ENCODE measurements at regions not wholly inside any gene's neighbourhood (a gene's known extent, or its start where the extent isn't known, plus 50 kb on each side); places are given as distances from the start of the nearest gene placed in this dataset.

DNA sequence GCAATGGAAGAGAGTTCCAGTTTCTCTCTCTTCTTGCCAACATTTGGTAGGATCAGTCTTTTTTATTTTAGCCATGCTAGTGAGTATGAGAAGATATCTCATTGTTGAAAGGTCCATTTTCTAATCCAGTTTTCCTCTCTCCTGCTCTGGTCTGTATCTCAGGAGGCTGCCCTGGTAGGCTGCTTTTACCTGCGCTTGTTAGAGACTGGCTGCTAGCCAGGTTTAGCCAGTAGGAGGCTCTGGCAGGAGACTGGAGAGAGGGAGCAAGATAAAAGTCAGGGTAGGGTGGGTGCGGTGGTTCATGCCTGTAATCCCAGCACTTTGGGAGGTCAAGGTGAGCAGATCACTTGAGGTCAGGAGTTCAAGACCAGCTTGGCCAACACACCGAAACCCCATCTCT lies 68.6 kb upstream of the FOXP4 start:
- H3K27me3 ChIP-seq (ENCODE audit: control insufficient read depth, low read length) = peaks cover 36% of the 10 kb centered on the region
- H3K36me3 ChIP-seq (ENCODE audit: control insufficient read depth, low read length) = no peaks in the 10 kb centered on the region

DNA sequence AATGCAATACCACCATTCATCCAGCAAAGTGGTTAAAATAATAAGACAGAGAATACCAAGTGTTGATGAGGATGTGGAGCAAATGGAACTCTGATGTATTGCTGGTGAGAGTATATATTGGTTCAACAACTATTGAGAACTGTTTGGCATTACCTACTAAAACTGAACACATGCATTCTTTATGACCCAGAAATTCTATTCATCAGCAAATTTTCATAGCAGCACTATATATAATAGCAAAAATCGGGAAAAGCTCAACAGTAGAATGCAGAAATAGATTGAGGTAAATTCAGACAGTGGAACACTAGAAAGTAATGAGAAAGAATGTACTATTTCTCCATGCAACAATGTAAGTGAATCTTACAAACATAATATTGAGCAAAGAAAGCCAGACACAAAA lies 62.2 kb upstream of the FOXP4 start:
- Histone ChIP-seq H3K9me3 (ENCODE audit: control insufficient read depth, insufficient read depth, low read length) (no peaks in the 10 kb centered on the region), H3K4me2 (ENCODE audit: low read length) (no peak overlapping the region), H4K20me1 (ENCODE audit: control insufficient read depth, insufficient read depth, low read depth, low read length) (no peaks in the 10 kb centered on the region), H3K36me3 (ENCODE audit: control insufficient read depth, low read length) (no peaks in the 10 kb centered on the region), H3K4me1 (ENCODE audit: control insufficient read depth, low read length) (no peaks in the 10 kb centered on the region), H3K79me2 (ENCODE audit: control insufficient read depth, low read length) (no peaks in the 10 kb centered on the region), H3K4me3 (ENCODE audit: low read length) (no peak overlapping the region), H3K27ac (ENCODE audit: low read depth, low read length) (no peak overlapping the region), H3F3A (ENCODE audit: control insufficient read depth, insufficient read depth) (no peaks in the 10 kb centered on the region), H3K9me2 (replicated peaks; ENCODE audit: control insufficient read depth, low read length) (no peaks in the 10 kb centered on the region), H3K27me3 (ENCODE audit: control insufficient read depth, low read length) (peaks cover 37% of the 10 kb centered on the region)
- TF ChIP-seq EZH2phosphoT487 (IDR thresholded peaks at IDR 0.05; ENCODE audit: borderline replicate concordance, low read length) = no peak
- TF ChIP-seq, protein P1, sequence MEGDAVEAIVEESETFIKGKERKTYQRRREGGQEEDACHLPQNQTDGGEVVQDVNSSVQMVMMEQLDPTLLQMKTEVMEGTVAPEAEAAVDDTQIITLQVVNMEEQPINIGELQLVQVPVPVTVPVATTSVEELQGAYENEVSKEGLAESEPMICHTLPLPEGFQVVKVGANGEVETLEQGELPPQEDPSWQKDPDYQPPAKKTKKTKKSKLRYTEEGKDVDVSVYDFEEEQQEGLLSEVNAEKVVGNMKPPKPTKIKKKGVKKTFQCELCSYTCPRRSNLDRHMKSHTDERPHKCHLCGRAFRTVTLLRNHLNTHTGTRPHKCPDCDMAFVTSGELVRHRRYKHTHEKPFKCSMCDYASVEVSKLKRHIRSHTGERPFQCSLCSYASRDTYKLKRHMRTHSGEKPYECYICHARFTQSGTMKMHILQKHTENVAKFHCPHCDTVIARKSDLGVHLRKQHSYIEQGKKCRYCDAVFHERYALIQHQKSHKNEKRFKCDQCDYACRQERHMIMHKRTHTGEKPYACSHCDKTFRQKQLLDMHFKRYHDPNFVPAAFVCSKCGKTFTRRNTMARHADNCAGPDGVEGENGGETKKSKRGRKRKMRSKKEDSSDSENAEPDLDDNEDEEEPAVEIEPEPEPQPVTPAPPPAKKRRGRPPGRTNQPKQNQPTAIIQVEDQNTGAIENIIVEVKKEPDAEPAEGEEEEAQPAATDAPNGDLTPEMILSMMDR (IDR thresholded peaks at IDR 0.05; ENCODE audit: low read depth, low read length, poor library complexity, severe bottlenecking) = no peak

More for the DNA sequence above, 68.6 kb upstream of the FOXP4 start:
- Histone ChIP-seq H3K4me3 (ENCODE audit: low read length) (no peak overlapping the region), H3K9me2 (replicated peaks; ENCODE audit: control insufficient read depth, low read length) (no peaks in the 10 kb centered on the region), H3K27ac (ENCODE audit: low read depth, low read length) (no peak overlapping the region), H3K79me2 (ENCODE audit: control insufficient read depth, low read length) (no peaks in the 10 kb centered on the region), H3K4me2 (ENCODE audit: low read length) (no peak overlapping the region), H3K9me3 (ENCODE audit: control insufficient read depth, insufficient read depth, low read length) (no peaks in the 10 kb centered on the region), H3F3A (ENCODE audit: control insufficient read depth, insufficient read depth) (no peaks in the 10 kb centered on the region), H3K4me1 (ENCODE audit: control insufficient read depth, low read length) (no peaks in the 10 kb centered on the region), H4K20me1 (ENCODE audit: control insufficient read depth, insufficient read depth, low read depth, low read length) (no peaks in the 10 kb centered on the region)
- TF ChIP-seq EZH2phosphoT487 (IDR thresholded peaks at IDR 0.05; ENCODE audit: borderline replicate concordance, low read length) = no peak

DNA sequence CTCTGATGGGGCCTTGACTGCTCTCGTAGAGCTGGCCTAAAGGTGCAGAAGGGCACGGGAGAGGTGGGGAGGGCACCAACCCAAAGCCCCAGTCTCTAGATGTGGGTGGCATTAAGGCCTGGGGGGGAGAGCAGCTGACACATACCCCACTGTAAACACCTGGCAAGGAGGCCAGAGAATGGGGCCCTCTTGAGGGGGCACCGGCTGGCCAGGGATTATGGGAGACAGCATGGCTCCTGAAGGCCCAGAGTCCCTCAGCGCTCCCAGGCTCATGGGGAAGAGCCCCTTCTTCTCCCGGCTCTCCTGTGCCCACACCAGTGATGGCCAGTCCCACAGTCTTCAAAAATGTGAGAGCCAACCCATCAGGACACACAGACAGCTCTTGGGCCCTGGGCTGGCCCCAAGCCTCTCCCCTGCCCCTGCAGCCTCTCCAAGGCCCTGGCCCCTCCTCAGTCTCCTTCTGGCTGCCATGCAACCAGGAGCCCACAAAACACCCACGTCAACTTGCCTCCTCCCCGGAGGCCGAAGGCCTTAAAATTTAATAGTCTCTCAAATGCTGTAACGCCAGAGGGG lies 58.2 kb upstream of the FOXP4 start:
- H3K4me2 ChIP-seq (ENCODE audit: low read length) = no peak overlapping the region

More for the DNA sequence above, 58.2 kb upstream of the FOXP4 start:
- TF ChIP-seq, protein P1 (IDR thresholded peaks at IDR 0.05; ENCODE audit: low read depth, low read length, poor library complexity, severe bottlenecking) = no peak
- TF ChIP-seq EZH2phosphoT487 (IDR thresholded peaks at IDR 0.05; ENCODE audit: borderline replicate concordance, low read length) = no peak
- Histone ChIP-seq H3K9me2 (replicated peaks; ENCODE audit: control insufficient read depth, low read length) (no peaks in the 10 kb centered on the region), H4K20me1 (ENCODE audit: control insufficient read depth, insufficient read depth, low read depth, low read length) (no peaks in the 10 kb centered on the region), H3K27ac (ENCODE audit: low read depth, low read length) (no peak overlapping the region), H3K9me3 (ENCODE audit: control insufficient read depth, insufficient read depth, low read length) (no peaks in the 10 kb centered on the region), H3K27me3 (ENCODE audit: control insufficient read depth, low read length) (peaks cover 37% of the 10 kb centered on the region), H3K36me3 (ENCODE audit: control insufficient read depth, low read length) (no peaks in the 10 kb centered on the region), H3K79me2 (ENCODE audit: control insufficient read depth, low read length) (no peaks in the 10 kb centered on the region), H3K4me3 (ENCODE audit: low read length) (no peak overlapping the region), H3F3A (ENCODE audit: control insufficient read depth, insufficient read depth) (no peaks in the 10 kb centered on the region), H3K4me1 (ENCODE audit: control insufficient read depth, low read length) (no peaks in the 10 kb centered on the region)

Data from DOHH2 (cell line).